Neuronal stem cell (in vitro differentiated cells): ENCODE measurements at regions not wholly inside any gene's neighbourhood (a gene's known extent, or its start where the extent isn't known, plus 50 kb on each side); places are given as distances from the start of the nearest gene placed in this dataset.

Experiments used
- DNase-seq: peaks from one replicate; pipeline ENCODE4 v3.0.0-alpha.2; 2013; ENCODE audit warnings: low spot score
- H2AFZ ChIP-seq: one replicate; pipeline ENCODE4 v1.6.1; 2013; ENCODE audit warnings: mild to moderate bottlenecking, low read length, inconsistent platforms
- H2AK5ac ChIP-seq: 2 replicates; pipeline ENCODE4 v1.6.1; 2013; ENCODE audit warnings: low read depth, mild to moderate bottlenecking, inconsistent platforms, low read length, moderate library complexity, mixed read lengths
- H2BK120ac ChIP-seq: 2 replicates; pipeline ENCODE4 v1.6.1; 2013; ENCODE audit warnings: low read depth, mild to moderate bottlenecking, inconsistent platforms, low read length, moderate library complexity, mixed read lengths
- H2BK12ac ChIP-seq: one replicate; pipeline ENCODE4 v1.6.1; 2013; ENCODE audit warnings: low read length, inconsistent platforms
- H2BK15ac ChIP-seq: 2 replicates; pipeline ENCODE4 v1.6.1; 2013; ENCODE audit warnings: mild to moderate bottlenecking, low read length, inconsistent platforms, mixed read lengths
- H2BK5ac ChIP-seq: one replicate; pipeline ENCODE4 v1.6.1; 2013; ENCODE audit warnings: inconsistent platforms, mild to moderate bottlenecking, low read length, moderate library complexity
- H3K14ac ChIP-seq: one replicate; pipeline ENCODE4 v1.6.1; 2013; ENCODE audit warnings: low read length, inconsistent platforms
- H3K18ac ChIP-seq: 2 replicates; pipeline ENCODE4 v1.6.1; 2013; ENCODE audit warnings: low read length, inconsistent platforms
- H3K23ac ChIP-seq: 2 replicates; pipeline ENCODE4 v1.6.1; 2013; ENCODE audit warnings: low read depth, mild to moderate bottlenecking, mixed read lengths, low read length, inconsistent platforms; ENCODE audit not compliant: poor library complexity
- H3K27ac ChIP-seq: replicated peaks from 3 replicates; pipeline ENCODE4 v1.5.1; 2013; ENCODE audit warnings: low read length, inconsistent platforms
- H3K27me3 ChIP-seq, 3 experiments: 2 replicates each; pipeline ENCODE4 v1.6.1; 2013; ENCODE audit warnings: low read length in 3 of 3, mild to moderate bottlenecking in 2 of 3, inconsistent platforms in 1 of 3, low read depth in 1 of 3, mixed read lengths in 1 of 3, moderate library complexity in 1 of 3; ENCODE audit not compliant: control insufficient read depth in 3 of 3, insufficient read depth in 3 of 3
- H3K36me3 ChIP-seq, 2 donors: replicated peaks in 1 of 2; 2 replicates each; pipeline ENCODE4 v1.6.1; 2013; ENCODE audit warnings: low read length in 2 of 2; ENCODE audit not compliant: control insufficient read depth in 2 of 2, insufficient read depth in 2 of 2
- H3K4ac ChIP-seq: 2 replicates; pipeline ENCODE4 v1.6.1; 2013; ENCODE audit warnings: inconsistent platforms, mild to moderate bottlenecking, low read length, moderate library complexity
- H3K4me1 ChIP-seq, 2 donors: 1 replicate in 1 of 2; 2 replicates in 1 of 2; pipeline ENCODE4 v1.6.1; 2013; ENCODE audit warnings: low read length in 2 of 2, low read depth in 1 of 2; ENCODE audit not compliant: control insufficient read depth in 2 of 2, insufficient read depth in 1 of 2
- H3K4me2 ChIP-seq: one replicate; pipeline ENCODE4 v1.6.1; 2013; ENCODE audit warnings: mild to moderate bottlenecking, low read length, inconsistent platforms; ENCODE audit not compliant: insufficient read depth, poor library complexity, severe bottlenecking
- H3K4me3 ChIP-seq, 2 donors: 2 replicates each; pipeline ENCODE4 v1.5.1; 2013; ENCODE audit warnings: low read length in 2 of 2, mild to moderate bottlenecking in 2 of 2, inconsistent platforms in 1 of 2, moderate library complexity in 1 of 2
- H3K79me1 ChIP-seq: one replicate; pipeline ENCODE4 v1.6.1; 2013; ENCODE audit warnings: low read depth, mild to moderate bottlenecking, inconsistent platforms, low read length, moderate library complexity
- H3K9ac ChIP-seq: one replicate; pipeline ENCODE4 v1.6.1; 2013; ENCODE audit warnings: mild to moderate bottlenecking, low read depth, low read length, inconsistent platforms; ENCODE audit not compliant: poor library complexity
- H3K9me3 ChIP-seq, 2 donors: replicated peaks in 1 of 2; 2 replicates each; pipeline versions ENCODE3 to v1.6.1; 2013; ENCODE audit warnings: low read length in 2 of 2, mild to moderate bottlenecking in 2 of 2, inconsistent platforms in 1 of 2, low read depth in 1 of 2, mixed read lengths in 1 of 2, moderate library complexity in 1 of 2; ENCODE audit not compliant: control insufficient read depth in 2 of 2, insufficient read depth in 1 of 2
- H4K8ac ChIP-seq: one replicate; pipeline ENCODE4 v1.6.1; 2013; ENCODE audit warnings: low read depth, mild to moderate bottlenecking, inconsistent platforms, low read length, moderate library complexity
- H4K91ac ChIP-seq: one replicate; pipeline ENCODE4 v1.6.1; 2013; ENCODE audit warnings: low read length, low read depth, mild to moderate bottlenecking, inconsistent platforms; ENCODE audit not compliant: poor library complexity
- WGBS, 2 donors: extraction: QIAGEN DNeasy Blood & Tissue Kit; methylation state at CpG; one replicate each; pipeline ENCODE4 v1.1.7; 2013; ENCODE audit warnings: missing lambda C conversion rate in 2 of 2, mixed read lengths in 1 of 2; ENCODE audit not compliant: insufficient read length in 2 of 2, insufficient replicate concordance in 1 of 2; ENCODE audit errors: extremely low coverage in 2 of 2; 5-methylcytosine and 5-hydroxymethylcytosine counted together

GRCh38 chr2:183224948-183225347 is 100.7 kb downstream of the NUP35 start:
- H4K8ac ChIP-seq = no peak overlapping the region
- H2BK15ac ChIP-seq = no peak overlapping the region
- H2BK120ac ChIP-seq = no peak overlapping the region
- H3K4me1 ChIP-seq = no peaks in the 10 kb centered on the region
- no peak overlapping the region for H2BK5ac ChIP-seq
- H3K18ac ChIP-seq = no peak overlapping the region
- DNase-seq = no peak
- no peak overlapping the region for H3K14ac ChIP-seq
- no peaks in the 10 kb centered on the region for H3K27me3 ChIP-seq
- no peak overlapping the region for H4K91ac ChIP-seq
- no peak overlapping the region for H3K9ac ChIP-seq
- no peak overlapping the region for H3K4ac ChIP-seq
- no peak overlapping the region for H2BK12ac ChIP-seq
- H3K27ac ChIP-seq = no peak overlapping the region
- no peak overlapping the region for H2AK5ac ChIP-seq
- H2AFZ ChIP-seq = no peak overlapping the region
- no peaks in the 10 kb centered on the region for H3K9me3 ChIP-seq
- no peak overlapping the region for H3K4me3 ChIP-seq
- H3K23ac ChIP-seq = no peak overlapping the region
- no peak overlapping the region for H3K4me2 ChIP-seq
- H3K36me3 ChIP-seq = no peaks in the 10 kb centered on the region
- H3K79me1 ChIP-seq = no peaks in the 10 kb centered on the region

- Histone ChIP-seq H3K18ac (no peak overlapping the region), H3K9me3 (no peaks in the 10 kb centered on the region), H3K36me3 (no peaks in the 10 kb centered on the region), H4K8ac (no peak overlapping the region), H3K23ac (no peak overlapping the region), H3K79me1 (no peaks in the 10 kb centered on the region), H2AFZ (no peak overlapping the region), H2BK15ac (no peak overlapping the region), H2BK120ac (no peak overlapping the region), H3K4me1 (no peaks in the 10 kb centered on the region), H3K4me2 (no peak overlapping the region), H3K27me3 (no peaks in the 10 kb centered on the region), H3K4me3 (no peak overlapping the region), H2BK12ac (no peak overlapping the region), H3K4ac (no peak overlapping the region), H2BK5ac (no peak overlapping the region), H3K9ac (no peak overlapping the region), H4K91ac (no peak overlapping the region), H3K14ac (no peak overlapping the region), H3K27ac (no peak overlapping the region), H2AK5ac (no peak overlapping the region)
- no CpG with 5 or more reads among the region's 1 CpG for WGBS, 2 donors
- DNase-seq = no peak
These were observed 102.9 kb downstream of the NUP35 start for GRCh38 chr2:183227176-183227575.

GRCh38 chr2:183229386-183229785 is 105.1 kb downstream of the NUP35 start:
- no peak overlapping the region for H2BK12ac ChIP-seq
- no peaks in the 10 kb centered on the region for H3K79me1 ChIP-seq
- no peak overlapping the region for H3K18ac ChIP-seq
- no peaks in the 10 kb centered on the region for H3K9me3 ChIP-seq
- H3K4me1 ChIP-seq = no peaks in the 10 kb centered on the region
- no peak overlapping the region for H2BK5ac ChIP-seq
- no peak overlapping the region for H2AFZ ChIP-seq
- H2BK15ac ChIP-seq = no peak overlapping the region
- H4K91ac ChIP-seq = no peak overlapping the region
- H3K36me3 ChIP-seq = no peaks in the 10 kb centered on the region
- no peak overlapping the region for H3K9ac ChIP-seq
- no peak overlapping the region for H3K27ac ChIP-seq
- no peak overlapping the region for H2BK120ac ChIP-seq
- H3K14ac ChIP-seq = no peak overlapping the region
- no CpG with 5 or more reads among the region's 2 CpGs for WGBS, 2 donors
- H3K23ac ChIP-seq = no peak overlapping the region
- no peak overlapping the region for H2AK5ac ChIP-seq
- H3K4me2 ChIP-seq = no peak overlapping the region
- H4K8ac ChIP-seq = no peak overlapping the region
- no peak overlapping the region for H3K4me3 ChIP-seq
- H3K27me3 ChIP-seq = no peaks in the 10 kb centered on the region
- H3K4ac ChIP-seq = no peak overlapping the region
- DNase-seq = no peak

- no peak overlapping the region for H3K18ac ChIP-seq
- no peak overlapping the region for H3K9ac ChIP-seq
- H3K4ac ChIP-seq = no peak overlapping the region
- WGBS, 2 donors = no CpG with 5 or more reads among the region's 1 CpG
- no peak overlapping the region for H3K27ac ChIP-seq
- no peak overlapping the region for H3K4me2 ChIP-seq
- no peaks in the 10 kb centered on the region for H3K4me1 ChIP-seq
- no peak overlapping the region for H4K8ac ChIP-seq
- no peak overlapping the region for H2BK12ac ChIP-seq
- H3K9me3 ChIP-seq = no peaks in the 10 kb centered on the region
- no peak overlapping the region for H4K91ac ChIP-seq
- H3K27me3 ChIP-seq = no peaks in the 10 kb centered on the region
- no peak overlapping the region for H3K23ac ChIP-seq
- H2AK5ac ChIP-seq = no peak overlapping the region
- no peak overlapping the region for H2BK120ac ChIP-seq
- DNase-seq = no peak
- H3K14ac ChIP-seq = no peak overlapping the region
- H2BK15ac ChIP-seq = no peak overlapping the region
- H3K79me1 ChIP-seq = no peaks in the 10 kb centered on the region
- no peaks in the 10 kb centered on the region for H3K36me3 ChIP-seq
- H2BK5ac ChIP-seq = no peak overlapping the region
- H2AFZ ChIP-seq = no peak overlapping the region
- no peak overlapping the region for H3K4me3 ChIP-seq
These were observed 108.1 kb downstream of the NUP35 start for GRCh38 chr2:183232161-183232865.
